ENCODE measurements at regions not wholly inside any gene's neighbourhood (a gene's known extent, or its start where the extent isn't known, plus 50 kb on each side); places are given as distances from the start of the nearest gene placed in this dataset.

- TF ChIP-seq RAD21 (CRISPR knock-in tag; conservative IDR thresholded peaks at IDR 0.05 in 1 of 2, IDR thresholded peaks at IDR 0.05 in 1 of 2) (no peak), EZH2 (IDR thresholded peaks at IDR 0.05; ENCODE audit: borderline replicate concordance, low read depth, low read length) (no peak), GABPA (tag; conservative IDR thresholded peaks at IDR 0.05; ENCODE audit: low read depth) (no peak), CHD1 (IDR thresholded peaks at IDR 0.05; ENCODE audit: low read length) (no peak)
Measured at GRCh38 chr13:107348471-107348870, 780.5 kb upstream of the ARGLU1 start.

All from K562 (cell line).